ENCODE measurements at regions not wholly inside any gene's neighbourhood (a gene's known extent, or its start where the extent isn't known, plus 50 kb on each side); places are given as distances from the start of the nearest gene placed in this dataset.
"Not testable (repeated sequence)": the region's sequence is repeated elsewhere in the genome, so short reads cannot be mapped to it uniquely, and the experiment has no call there.

DNA sequence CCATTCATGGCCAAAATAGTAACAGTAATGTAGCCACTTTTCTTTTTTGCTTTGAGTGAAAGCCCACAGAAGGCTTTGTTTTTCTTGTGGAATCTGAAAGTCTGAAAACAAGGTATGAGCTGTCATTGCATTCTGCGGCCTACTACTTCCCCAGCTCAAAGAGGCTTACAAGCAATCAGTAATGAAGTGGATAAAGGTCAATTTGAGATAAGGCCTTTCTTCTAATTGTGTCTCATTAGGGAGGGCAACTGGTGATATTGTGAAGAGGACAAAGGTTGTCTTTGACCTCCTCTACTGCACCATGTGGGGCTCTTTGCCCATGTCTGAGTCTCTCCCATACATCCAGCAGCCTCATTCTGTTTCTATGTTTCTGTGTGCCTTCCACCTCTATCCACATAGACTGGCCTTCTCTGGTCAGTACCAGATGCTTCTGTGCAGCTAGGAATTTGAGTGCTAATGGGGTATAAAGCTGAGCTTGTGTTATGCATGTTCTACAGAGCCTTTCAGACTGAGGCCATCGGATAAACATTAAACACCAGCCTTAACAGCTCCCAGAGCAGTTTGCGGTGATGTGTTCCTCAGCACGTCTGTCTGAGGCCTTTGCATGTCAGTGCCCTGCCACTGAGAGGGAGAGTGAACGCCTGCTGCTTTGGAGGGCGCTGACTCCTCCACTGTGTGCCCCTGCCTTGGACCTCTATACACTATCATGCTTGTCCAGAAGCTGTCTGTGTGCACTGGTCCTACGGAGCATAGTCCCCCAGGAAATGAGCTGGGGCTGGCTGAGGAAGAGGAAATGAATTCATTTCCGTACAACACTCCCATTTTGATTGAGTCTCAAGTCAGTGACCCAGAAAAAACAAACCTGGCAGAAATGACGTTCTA lies 80.2 kb downstream of the SH2D1A start:
- DNase-seq (ENCODE audit: low spot score), result no peak

DNA sequence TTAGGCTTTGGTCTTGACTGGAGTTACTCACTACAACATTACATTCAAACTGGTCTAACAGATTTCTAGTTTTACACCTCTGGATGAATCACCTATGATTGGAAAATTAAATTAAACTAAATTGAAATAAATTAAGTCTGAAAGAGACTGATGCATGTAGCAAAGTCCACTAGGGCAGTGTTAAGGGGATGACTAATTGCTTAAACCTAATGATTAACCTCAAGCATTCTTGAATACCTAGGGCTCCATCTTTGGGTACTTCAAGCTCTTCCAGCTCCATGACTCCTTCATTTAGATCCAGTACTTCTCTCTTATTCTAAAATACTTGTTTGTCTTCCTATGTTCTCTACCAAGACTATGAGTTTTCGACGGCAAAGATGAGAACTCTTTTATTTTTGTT lies 86.8 kb downstream of the SH2D1A start:
- no peak for DNase-seq (ENCODE audit: low spot score)

DNA sequence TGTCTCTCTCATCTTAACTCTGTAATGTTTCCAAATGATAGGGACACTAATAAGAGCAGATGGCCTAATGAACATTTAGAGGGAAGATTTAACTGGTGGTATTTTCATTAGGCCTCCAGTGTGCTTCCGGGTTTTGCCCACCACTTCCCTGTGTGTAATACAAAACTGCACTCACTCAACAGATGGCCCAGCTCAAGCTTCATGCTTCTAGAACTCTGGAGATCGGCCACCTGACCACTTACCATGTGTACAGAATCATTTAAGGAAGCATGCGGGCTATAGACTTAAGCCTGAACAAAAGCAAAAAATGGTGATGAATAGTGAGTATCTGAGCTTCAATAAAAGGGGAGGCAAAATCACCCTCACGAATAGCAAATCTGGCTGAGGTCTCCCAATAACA lies 89.3 kb downstream of the SH2D1A start:
- DNase-seq (ENCODE audit: low spot score), result no peak

DNA sequence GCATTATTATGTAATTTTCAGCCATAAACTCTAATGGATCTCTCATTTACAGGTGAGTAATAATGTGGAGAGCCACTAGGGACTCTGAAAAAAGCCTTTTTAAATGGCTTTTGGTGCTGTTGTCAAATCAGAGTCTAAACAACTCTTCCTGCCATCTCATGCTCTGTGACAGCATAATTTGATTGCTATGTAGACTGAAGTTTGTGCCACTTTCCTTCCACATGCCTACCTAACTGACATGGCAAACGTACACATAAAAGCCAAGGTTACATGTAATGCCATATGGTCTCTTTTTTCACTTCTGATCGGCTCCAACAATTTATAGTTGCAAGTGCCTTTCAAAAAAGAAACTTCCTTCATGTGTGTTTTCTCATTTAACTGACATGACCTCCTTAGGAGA lies 94.3 kb downstream of the SH2D1A start:
- DNase-seq (ENCODE audit: low spot score), result no peak

DNA sequence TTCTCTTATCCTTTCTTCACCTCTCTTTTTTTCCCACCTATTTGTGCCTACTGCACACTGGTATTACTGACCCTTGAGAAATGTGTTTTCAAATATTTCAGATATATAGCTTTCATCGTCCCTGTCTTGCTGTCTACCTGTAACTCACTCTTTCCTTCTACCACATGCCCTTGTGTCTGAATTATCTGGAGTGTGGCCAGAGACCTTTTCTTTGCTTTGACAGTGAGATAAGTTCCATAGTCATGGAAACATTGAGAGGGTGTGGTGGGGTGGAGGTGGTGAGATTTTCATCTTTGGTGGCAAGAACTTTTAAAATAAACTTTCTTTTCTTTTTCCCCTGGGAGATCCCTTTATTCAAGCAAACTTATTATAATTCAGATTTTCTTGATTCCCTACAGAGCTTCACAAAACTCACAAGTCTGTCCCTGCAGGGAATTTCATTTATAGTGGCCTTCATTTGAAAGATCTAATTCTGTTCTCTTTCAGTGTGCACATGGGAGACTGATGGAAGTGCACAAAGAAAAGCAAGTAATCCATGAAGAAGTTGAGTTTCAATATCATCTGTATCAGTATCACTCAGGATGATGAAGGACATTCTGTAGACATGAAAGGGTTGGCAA lies 95.7 kb downstream of the SH2D1A start:
- no peak for DNase-seq (ENCODE audit: low spot score)

DNA sequence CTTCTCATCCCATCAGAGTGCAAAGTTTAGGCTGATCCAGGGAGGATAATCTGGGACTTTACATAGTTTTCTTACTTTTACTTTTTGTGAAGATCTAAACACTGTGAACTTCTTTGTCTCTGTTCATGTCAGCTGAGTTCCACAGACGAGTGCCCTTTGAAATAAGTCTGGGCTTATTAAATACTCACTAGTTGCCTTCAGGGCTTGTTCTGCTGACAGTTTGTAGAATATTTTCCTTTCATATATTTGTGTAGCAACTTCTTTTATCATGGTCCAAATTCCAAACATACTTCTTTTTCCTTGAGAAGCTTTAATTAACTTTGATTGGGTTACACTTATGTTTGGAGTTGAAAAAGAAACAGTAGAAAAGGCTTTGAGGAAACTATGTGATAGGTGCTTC lies 109.6 kb downstream of the SH2D1A start:
- DNase-seq (ENCODE audit: low spot score), result no peak

DNA sequence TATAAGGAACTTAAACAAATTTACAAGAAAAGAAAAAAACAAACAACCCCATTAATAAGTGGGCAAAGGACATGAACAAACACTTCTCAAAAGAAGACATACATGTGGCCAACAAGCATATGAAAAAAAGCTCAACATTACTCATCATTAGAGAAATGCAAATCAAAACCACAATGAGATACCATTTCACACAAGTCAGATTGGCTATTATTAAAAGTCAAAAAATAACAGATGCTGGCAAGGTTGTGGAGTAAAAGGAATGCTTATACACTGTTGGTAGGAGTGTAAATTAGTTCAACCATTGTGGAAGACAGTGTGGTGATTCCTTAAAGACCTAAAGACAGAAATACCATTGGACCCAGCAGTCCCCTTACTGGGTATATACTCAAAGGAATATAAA lies 113.5 kb downstream of the SH2D1A start:
- not testable (repeated sequence) for DNase-seq (ENCODE audit: low spot score)

DNA sequence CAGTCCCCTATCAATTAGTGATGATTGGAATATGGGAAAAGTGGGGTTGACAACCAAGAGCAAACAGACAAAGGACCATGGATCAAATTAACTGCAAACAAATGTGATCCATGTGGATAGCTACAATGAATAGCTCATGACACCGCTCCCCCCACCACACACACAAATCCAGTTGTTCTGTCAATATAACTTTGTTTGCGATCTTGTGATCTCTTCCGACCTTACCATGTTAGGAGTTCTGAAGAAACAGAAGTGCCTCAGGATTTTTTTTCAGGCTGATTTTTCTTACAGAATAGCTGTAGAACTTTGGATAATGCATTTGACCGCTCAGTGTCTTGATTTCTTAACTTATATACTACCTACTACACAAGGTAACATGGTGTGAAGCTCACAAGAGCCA lies 116.6 kb downstream of the SH2D1A start:
- DNase-seq (ENCODE audit: low spot score), result no peak

DNA sequence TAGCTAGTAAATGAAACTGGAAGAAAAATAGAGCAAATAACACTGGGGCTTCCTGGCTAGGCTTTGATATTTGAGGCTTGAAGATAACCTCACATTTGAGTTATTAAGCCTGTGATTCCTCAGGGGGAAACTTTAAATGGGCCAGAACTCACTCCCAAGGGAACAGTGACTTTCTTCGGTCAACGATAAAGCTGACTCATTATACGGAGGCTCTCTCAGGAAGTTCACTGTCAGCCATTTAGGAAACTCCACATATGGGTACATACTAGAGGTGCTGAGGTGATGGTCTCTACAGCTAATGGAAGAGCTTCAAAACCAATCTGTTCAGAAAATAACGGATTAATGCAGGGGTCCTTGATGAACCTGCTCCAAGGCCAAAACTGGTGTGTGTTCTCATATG lies 120.8 kb downstream of the SH2D1A start:
- no peak for DNase-seq (ENCODE audit: low spot score)

DNA sequence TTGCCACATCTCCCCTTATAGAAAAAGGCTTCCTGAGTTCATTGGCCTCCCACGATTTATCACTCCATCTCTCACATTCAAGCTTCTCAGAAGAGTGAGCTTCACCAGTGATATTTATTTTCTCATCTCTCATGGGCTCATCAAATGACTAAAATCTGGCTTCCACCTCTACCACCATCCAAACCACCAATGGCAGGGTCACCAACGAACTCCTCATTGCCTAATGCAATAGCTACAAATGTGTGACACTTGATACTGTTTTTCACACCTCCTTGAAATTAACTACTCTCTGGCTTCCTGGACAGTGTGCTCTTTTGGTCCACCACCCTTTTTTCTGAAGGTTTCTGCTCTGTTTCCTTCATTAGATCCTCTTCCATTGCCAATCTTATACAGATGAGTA lies 129.0 kb downstream of the SH2D1A start:
- DNase-seq (ENCODE audit: low spot score), result no peak

DNA sequence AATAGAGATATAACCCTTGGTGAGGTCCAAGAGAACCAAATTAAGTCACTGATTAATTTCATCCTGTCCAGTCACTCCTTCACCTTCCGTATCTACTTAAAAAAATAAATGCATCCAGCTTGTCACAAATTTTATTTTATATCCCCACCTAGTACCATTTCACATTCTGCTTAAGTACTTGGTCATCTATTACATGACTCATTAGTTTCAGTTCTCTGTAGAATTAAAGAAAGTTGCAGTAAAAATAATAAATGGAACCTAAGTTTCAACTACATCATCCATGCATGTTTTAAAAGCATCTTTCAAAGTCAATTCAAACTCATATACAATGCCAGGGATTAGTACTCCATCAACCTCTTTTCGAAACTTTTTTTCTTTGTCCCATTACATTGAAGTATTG lies 130.2 kb downstream of the SH2D1A start:
- no peak for DNase-seq (ENCODE audit: low spot score)

DNA sequence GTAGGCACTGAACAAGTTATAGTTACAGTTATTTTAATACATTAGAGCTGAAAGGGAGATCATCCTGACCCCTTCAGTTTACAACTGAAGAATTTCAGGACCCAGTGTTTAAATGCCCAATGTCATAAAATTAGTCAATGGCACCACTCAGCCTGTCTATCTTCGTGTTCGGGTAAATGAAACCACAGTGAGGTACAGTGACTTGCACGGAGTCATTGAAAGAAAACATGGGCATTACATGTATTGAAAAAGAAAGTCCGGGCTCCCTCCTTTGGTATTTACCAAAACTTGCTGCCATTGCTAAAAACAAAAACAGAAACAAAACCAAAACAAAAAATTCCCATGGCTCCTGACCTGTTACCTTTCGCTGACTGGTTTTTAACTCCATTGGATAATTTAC lies 131.7 kb downstream of the SH2D1A start:
- no peak for DNase-seq (ENCODE audit: low spot score)

DNA sequence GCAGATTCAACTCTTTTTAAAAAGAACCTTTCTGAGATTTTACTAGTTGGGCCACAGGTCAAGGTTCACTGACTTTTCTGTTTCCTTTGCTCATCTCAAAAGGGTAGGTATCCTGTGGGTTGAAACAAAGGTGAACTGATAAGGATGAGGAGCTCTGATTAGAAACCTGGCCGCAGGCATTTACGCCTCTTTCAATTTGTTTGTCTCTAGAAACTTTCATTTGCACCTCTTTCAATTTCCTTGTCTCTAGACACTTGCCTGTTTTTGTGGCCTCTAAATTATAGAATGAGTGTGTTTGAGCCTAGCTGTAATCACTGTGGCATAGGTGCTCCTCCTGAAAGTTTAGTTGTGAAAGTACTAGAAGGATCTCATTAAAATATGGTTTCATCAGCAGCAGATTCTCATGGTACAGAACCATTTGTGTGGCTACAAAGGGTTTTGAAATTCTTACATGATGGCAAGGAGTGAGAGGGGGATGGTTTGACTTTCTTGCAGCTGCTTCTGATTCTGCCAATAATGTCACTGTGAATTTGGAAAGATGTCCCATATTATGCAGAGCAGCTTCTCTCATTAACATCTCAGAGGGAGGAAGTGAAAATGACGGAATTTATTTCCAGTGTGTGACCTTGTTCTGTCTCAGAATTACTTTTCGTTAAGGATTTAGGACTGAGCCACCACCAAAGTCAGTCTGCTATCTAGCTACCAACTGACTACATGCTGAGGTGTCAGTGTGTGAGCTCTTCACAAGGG lies 142.2 kb downstream of the SH2D1A start:
- DNase-seq (ENCODE audit: low spot score), result no peak

DNA sequence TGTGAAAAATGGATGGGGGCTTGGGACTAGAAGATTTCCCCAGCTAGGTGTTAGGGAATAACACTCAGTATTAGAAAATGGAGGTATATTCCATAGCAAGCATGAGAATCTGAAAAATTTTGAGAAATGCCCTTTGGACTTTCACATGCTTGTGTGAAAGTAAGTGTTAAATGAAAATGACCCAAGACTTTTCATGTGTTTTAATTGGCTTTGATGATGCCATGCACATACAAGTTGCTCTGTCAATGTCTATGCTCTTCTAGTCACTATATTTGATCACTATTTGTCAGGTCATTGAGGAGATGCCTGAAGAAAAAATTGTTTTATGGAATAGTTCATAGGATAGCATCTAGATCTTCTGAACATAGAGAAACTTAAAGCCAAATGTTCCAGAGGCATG lies 147.6 kb downstream of the SH2D1A start:
- DNase-seq (ENCODE audit: low spot score), result no peak

DNA sequence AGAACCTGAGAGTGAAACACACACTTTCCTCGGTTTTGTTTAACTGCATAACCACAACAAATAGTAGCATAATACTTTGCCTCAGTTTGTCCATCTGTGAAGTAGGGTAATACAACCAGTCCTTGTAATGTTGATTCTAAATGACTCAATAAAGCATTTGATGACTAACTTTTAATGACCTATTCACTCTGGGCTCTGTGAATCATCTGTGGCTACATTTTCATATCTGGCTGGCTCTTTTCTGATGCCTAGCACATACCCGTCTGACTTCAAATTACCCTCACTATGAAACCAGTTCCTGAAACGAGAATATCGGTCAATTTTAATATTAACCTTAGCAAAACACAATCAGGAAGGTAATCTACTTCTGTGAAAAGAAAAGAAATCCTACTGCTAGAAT lies 151.0 kb downstream of the SH2D1A start:
- no peak for DNase-seq (ENCODE audit: low spot score)

DNA sequence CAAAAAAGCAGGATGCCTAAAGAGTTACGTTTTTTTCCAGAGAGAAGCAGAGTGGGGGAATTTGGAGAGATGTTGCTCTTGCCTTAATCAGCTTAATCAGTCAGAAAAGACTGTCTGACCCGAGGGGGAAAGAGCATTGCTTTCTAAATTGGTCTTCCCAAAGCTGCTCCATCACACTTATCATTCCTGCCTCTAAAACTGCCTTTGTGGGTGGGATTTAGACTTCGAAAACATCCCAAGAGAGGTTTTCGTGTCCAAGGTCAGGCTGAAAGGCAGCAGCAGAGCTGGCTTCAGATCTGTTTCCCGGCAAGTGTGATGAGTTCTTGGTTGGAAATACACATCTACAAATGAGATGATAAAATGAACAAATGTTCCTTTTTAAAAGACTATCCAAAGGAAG lies 155.2 kb downstream of the SH2D1A start:
- DNase-seq (ENCODE audit: low spot score), result no peak

DNA sequence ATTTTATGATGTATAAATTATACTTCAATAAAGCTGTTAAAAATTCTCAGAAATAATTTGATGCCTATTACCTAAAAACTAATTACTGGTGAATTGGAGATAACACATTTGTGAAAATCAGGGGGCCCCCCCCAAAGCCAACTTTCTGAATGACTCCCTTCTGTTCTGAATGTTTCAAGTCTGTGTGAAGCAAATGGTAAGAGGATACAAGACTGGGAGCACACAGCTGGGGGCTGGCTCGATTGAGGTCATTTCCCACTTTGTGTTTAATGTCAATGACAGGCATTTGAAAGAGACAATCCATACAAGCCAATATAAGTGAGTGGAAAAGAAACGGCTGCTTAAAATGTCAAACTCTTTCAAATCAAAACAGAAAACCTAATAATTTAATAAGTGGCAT lies 155.8 kb downstream of the SH2D1A start:
- no peak for DNase-seq (ENCODE audit: low spot score)

DNA sequence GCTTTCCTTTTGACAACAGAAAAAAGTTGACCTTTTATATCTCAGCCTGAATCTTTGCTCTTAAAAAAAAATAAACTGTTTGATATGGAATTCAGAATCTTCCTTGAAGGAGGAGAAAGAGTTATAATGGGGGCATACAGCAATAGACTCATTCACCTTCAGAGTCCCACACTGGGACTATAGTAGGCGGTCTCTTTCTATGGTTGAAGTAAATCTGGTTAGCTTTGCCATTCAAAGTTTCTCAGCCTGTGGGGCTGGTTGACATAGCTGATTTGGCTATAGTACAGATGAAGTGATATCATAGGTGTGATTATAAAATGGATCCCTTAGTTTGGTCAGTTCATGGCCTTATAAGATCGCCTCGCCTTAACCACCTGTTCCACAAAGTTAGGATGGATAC lies 156.2 kb downstream of the SH2D1A start:
- no peak for DNase-seq (ENCODE audit: low spot score)

DNA sequence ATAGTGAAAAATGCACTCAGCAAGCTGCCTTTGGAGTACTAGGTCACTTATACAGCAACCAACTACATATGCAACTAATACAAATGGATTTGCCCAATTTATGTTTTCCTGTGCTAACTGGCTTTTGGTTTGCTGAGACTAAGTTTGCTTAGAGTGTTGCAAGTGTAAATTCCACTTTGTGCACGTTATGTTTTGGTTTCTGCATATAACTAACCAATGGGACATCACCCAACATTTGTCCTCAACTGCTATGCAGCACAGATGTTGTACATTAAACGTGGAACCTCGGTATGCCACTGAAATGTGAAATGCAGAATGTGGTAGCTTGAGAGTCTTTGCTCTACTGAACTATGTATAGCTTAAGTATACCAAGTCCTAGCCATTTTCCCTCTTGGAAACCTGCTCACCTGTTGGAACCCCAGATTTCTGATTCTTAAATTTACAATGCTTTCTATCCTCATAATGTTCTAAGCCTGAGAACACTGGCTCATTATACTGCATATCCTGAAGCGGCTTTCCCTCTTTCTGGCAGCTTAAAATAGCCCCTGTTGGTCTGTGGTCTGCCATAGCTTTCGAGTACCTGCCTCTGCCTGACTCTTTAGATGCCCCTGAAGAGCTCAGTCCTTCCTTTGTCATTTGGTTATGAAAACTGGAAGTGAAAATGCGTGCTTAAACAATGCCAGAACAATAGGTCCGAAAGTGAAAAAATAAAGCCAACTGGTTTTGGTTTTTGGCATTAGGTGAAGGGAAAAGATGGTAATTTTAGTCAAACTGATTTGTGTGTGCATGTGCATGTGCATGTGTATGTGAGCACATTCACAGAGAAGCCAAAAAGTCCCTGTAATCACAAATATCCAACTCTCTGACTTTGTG lies 158.0 kb downstream of the SH2D1A start:
- DNase-seq (ENCODE audit: low spot score), result no peak

DNA sequence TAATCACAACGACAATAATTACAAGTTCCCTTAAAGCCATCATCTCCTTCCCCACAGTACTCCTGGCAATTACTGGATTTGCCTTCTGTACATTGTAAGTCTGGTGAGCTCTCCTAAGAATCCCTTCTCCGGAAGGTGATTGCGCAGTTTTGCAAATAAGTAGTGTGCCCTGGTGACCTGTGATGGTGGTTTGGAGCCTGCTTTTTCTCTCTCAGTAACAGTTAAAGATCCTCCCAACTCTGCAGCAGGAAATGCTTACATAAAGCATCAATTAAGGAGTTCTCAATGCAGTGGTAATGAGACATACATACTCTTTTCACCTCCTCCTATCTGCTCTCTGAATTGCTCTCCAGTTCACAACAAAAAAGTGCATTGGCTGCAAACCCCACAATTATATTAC lies 159.7 kb downstream of the SH2D1A start:
- DNase-seq (ENCODE audit: low spot score), result no peak

DNA sequence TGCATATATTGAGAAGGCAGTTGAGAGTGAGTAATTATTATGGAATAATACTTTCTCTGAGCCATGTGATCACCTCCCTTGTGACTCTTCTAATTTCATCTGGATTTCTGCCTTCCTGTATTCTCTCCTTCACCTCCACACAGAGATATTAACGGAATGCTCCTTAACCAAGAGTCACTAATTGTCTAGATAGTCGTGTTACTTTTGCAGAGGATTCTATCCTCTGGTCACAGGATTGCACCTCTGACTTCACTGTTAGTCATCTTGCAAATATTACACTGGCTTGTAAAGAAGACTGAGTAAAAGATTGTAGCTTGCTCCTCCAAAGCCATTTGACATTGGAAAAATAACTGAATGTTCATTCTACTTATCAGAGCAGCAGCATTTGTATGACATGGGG lies 160.9 kb downstream of the SH2D1A start:
- no peak for DNase-seq (ENCODE audit: low spot score)

DNA sequence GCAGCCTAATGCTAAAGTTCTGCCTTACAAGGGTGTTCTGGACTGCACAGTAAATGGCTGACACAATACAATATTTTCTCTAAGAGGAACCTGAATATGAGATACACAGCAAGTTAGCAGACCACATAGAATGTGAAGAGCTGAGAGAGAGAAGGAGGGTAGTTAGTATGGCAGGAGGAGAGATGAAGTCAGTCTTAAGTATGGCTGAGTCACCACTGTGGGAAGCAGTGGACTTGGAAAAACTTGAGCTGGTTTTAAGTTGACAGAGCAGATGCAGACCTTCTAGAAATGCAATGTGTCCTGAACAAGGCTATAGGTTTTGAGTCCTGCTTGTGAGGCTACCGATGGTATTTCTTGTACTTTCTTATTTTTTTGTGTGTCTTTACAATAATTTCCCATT lies 172.5 kb downstream of the SH2D1A start:
- DNase-seq (ENCODE audit: low spot score), result no peak
